Astrocyte (in vitro differentiated cells and primary cell): ENCODE measurements at regions not wholly inside any gene's neighbourhood (a gene's known extent, or its start where the extent isn't known, plus 50 kb on each side); places are given as distances from the start of the nearest gene placed in this dataset.

Experiments
- DNase-seq: peaks from one replicate; pipeline ENCODE4 v3.0.0-alpha.2; 2010; ENCODE audit warnings: low read depth
- FAIRE-seq: peaks from 2 replicates; lab custom pipeline; 2011; peaks lifted over from hg19 to GRCh38; lab: Jason Lieb, UNC
- H2AFZ ChIP-seq: 2 replicates; pipeline ENCODE4 v1.6.0; 2012; ENCODE audit warnings: low read depth, low read length, inconsistent platforms
- H3K27ac ChIP-seq: 2 replicates; pipeline ENCODE4 v1.5.1; 2011; ENCODE audit warnings: low read depth, low read length, inconsistent platforms
- H3K27me3 ChIP-seq: 2 replicates; pipeline ENCODE4 v1.6.0; 2011; ENCODE audit warnings: low read length, inconsistent platforms; ENCODE audit not compliant: insufficient read depth
- H3K36me3 ChIP-seq: 2 replicates; pipeline ENCODE4 v1.5.1; 2011; ENCODE audit warnings: low read length, inconsistent platforms; ENCODE audit not compliant: insufficient read depth
- H3K4me1 ChIP-seq: 2 replicates; pipeline ENCODE4 v1.5.1; 2011; ENCODE audit warnings: low read length, inconsistent platforms; ENCODE audit not compliant: insufficient read depth
- H3K4me2 ChIP-seq: 2 replicates; pipeline ENCODE4 v1.6.0; 2012; ENCODE audit warnings: low read length, inconsistent platforms
- H3K4me3 ChIP-seq: 2 replicates; pipeline ENCODE4 v1.5.1; 2011; ENCODE audit warnings: low read depth, mild to moderate bottlenecking, low read length, inconsistent platforms; ENCODE audit not compliant: insufficient read depth
- H3K79me2 ChIP-seq: 2 replicates; pipeline ENCODE4 v1.6.0; 2012; ENCODE audit warnings: mild to moderate bottlenecking, low read length, inconsistent platforms; ENCODE audit not compliant: insufficient read depth
- H3K9ac ChIP-seq: 2 replicates; pipeline ENCODE4 v1.6.0; 2012; ENCODE audit warnings: mild to moderate bottlenecking, low read length, inconsistent platforms
- H3K9me3 ChIP-seq: 2 replicates; pipeline ENCODE4 v1.5.1; 2012; ENCODE audit warnings: low read depth, mild to moderate bottlenecking, low read length, inconsistent platforms; ENCODE audit not compliant: insufficient read depth
- H4K20me1 ChIP-seq: 2 replicates; pipeline ENCODE4 v1.6.0; 2012; ENCODE audit warnings: low read length, inconsistent platforms; ENCODE audit not compliant: insufficient read depth
- H3K27ac Mint-ChIP-seq: one replicate; pipeline ENCODE4 v1.8.0; 2021; ENCODE audit warnings: mild to moderate bottlenecking, mixed read lengths; ENCODE audit not compliant: unreplicated experiment
- H3K27me3 Mint-ChIP-seq: one replicate; pipeline ENCODE4 v1.8.0; 2021; ENCODE audit warnings: low read depth, mixed read lengths; ENCODE audit not compliant: unreplicated experiment
- H3K36me3 Mint-ChIP-seq: one replicate; pipeline ENCODE4 v1.8.0; 2021; ENCODE audit warnings: low read depth, mixed read lengths; ENCODE audit not compliant: unreplicated experiment
- H3K4me1 Mint-ChIP-seq: one replicate; pipeline ENCODE4 v1.8.0; 2021; ENCODE audit warnings: low read depth, mixed read lengths; ENCODE audit not compliant: unreplicated experiment
- H3K4me3 Mint-ChIP-seq: one replicate; pipeline ENCODE4 v1.8.0; 2021; ENCODE audit warnings: mild to moderate bottlenecking, moderate library complexity, mixed read lengths; ENCODE audit not compliant: unreplicated experiment
- H3K9me3 Mint-ChIP-seq: one replicate; pipeline ENCODE4 v1.8.0; 2021; ENCODE audit warnings: mild to moderate bottlenecking, mixed read lengths; ENCODE audit not compliant: unreplicated experiment
- CTCF ChIP-seq: IDR thresholded peaks from 2 replicates; pipeline ENCODE4 v1.5.1; 2011; ENCODE audit warnings: low read depth, mild to moderate bottlenecking, inconsistent platforms, low read length, moderate library complexity; ENCODE audit not compliant: insufficient read depth
- EZH2 ChIP-seq: IDR thresholded peaks from 2 replicates; pipeline ENCODE4 v1.6.1; 2012; ENCODE audit warnings: mild to moderate bottlenecking, low read length, inconsistent platforms; ENCODE audit not compliant: insufficient read depth

GRCh38 chr18:67621049-67621713 lies 104.7 kb upstream of the DSEL start:
- no peaks in the 10 kb centered on the region for H3K9me3 Mint-ChIP-seq
- no peak overlapping the region for H3K4me3 ChIP-seq
- no peaks in the 10 kb centered on the region for H3K9me3 ChIP-seq
- no peaks in the 10 kb centered on the region for H4K20me1 ChIP-seq
- H3K79me2 ChIP-seq: no peaks in the 10 kb centered on the region
- FAIRE-seq (no peak), DNase-seq (no peak)
- H3K27me3 Mint-ChIP-seq: no peaks in the 10 kb centered on the region
- no peak overlapping the region for H3K27ac ChIP-seq
- no peak overlapping the region for H2AFZ ChIP-seq
- TF ChIP-seq CTCF (no peak), EZH2 (no peak)
- H3K4me3 Mint-ChIP-seq: no peak overlapping the region
- no peaks in the 10 kb centered on the region for H3K36me3 ChIP-seq
- no peaks in the 10 kb centered on the region for H3K4me1 Mint-ChIP-seq
- H3K27ac Mint-ChIP-seq: no peak overlapping the region
- no peaks in the 10 kb centered on the region for H3K36me3 Mint-ChIP-seq
- H3K4me1 ChIP-seq: no peaks in the 10 kb centered on the region
- no peaks in the 10 kb centered on the region for H3K27me3 ChIP-seq
- no peak overlapping the region for H3K9ac ChIP-seq
- no peak overlapping the region for H3K4me2 ChIP-seq

- no peaks in the 10 kb centered on the region for H3K36me3 Mint-ChIP-seq
- Histone ChIP-seq H4K20me1 (no peaks in the 10 kb centered on the region), H3K27me3 (no peaks in the 10 kb centered on the region), H3K27ac (no peak overlapping the region), H3K4me1 (no peaks in the 10 kb centered on the region), H3K36me3 (no peaks in the 10 kb centered on the region), H3K79me2 (no peaks in the 10 kb centered on the region), H2AFZ (no peak overlapping the region), H3K9me3 (no peaks in the 10 kb centered on the region), H3K9ac (no peak overlapping the region), H3K4me2 (no peak overlapping the region), H3K4me3 (no peak overlapping the region)
- no peak overlapping the region for H3K4me3 Mint-ChIP-seq
- H3K9me3 Mint-ChIP-seq: no peaks in the 10 kb centered on the region
- no peak for TF ChIP-seq EZH2
- no peak for TF ChIP-seq CTCF
- no peaks in the 10 kb centered on the region for H3K4me1 Mint-ChIP-seq
- H3K27me3 Mint-ChIP-seq: no peaks in the 10 kb centered on the region
- no peak overlapping the region for H3K27ac Mint-ChIP-seq
- peak; percentile 20 for DNase-seq
- FAIRE-seq: no peak
Measured at GRCh38 chr18:67618061-67618460, 101.5 kb upstream of the DSEL start.

- Histone ChIP-seq H4K20me1 (no peaks in the 10 kb centered on the region), H3K9ac (no peak overlapping the region), H3K27me3 (no peaks in the 10 kb centered on the region), H3K27ac (no peak overlapping the region), H3K4me3 (no peak overlapping the region), H3K4me1 (no peaks in the 10 kb centered on the region), H3K9me3 (no peaks in the 10 kb centered on the region), H3K79me2 (no peaks in the 10 kb centered on the region), H2AFZ (no peak overlapping the region), H3K36me3 (no peaks in the 10 kb centered on the region), H3K4me2 (no peak overlapping the region)
- H3K9me3 Mint-ChIP-seq: no peaks in the 10 kb centered on the region
- no peak overlapping the region for H3K27ac Mint-ChIP-seq
- no peaks in the 10 kb centered on the region for H3K4me1 Mint-ChIP-seq
- no peaks in the 10 kb centered on the region for H3K27me3 Mint-ChIP-seq
- no peak overlapping the region for H3K4me3 Mint-ChIP-seq
- TF ChIP-seq EZH2 (no peak), CTCF (no peak)
- DNase-seq (no peak), FAIRE-seq (no peak)
- H3K36me3 Mint-ChIP-seq: no peaks in the 10 kb centered on the region
Measured at GRCh38 chr18:67615876-67616275, 99.4 kb upstream of the DSEL start.
